Activated CD4-positive, alpha-beta memory T cell treated with anti-CD3 and anti-CD28 coated beads, Interleukin-2, amount 10 ng/mL, durations not matched to agents 7 days and 5 days (primary cell): ENCODE measurements at regions not wholly inside any gene's neighbourhood (a gene's known extent, or its start where the extent isn't known, plus 50 kb on each side); places are given as distances from the start of the nearest gene placed in this dataset.

Experiments used
- CTCF ChIA-PET: fragments of 350-600 bp; sonication (Branson Sonifier 250); formaldehyde crosslinking; loops from one replicate; lab custom pipeline; 2021; ENCODE audit warnings: antibody characterized with exemption, inconsistent platforms; lab: Charles Lee
- POLR2A ChIA-PET: fragments of 350-600 bp; sonication (Branson Sonifier 250); formaldehyde crosslinking; loops from one replicate; lab custom pipeline; 2021; ENCODE audit warnings: antibody characterized with exemption; lab: Charles Lee
- DNase-seq: peaks from one replicate; pipeline ENCODE4 v3.0.0-alpha.2; 2020
- H3K27ac Mint-ChIP-seq: one replicate; pipeline ENCODE4 v1.8.0; 2021; ENCODE audit warnings: mild to moderate bottlenecking, mixed read lengths
- H3K27me3 Mint-ChIP-seq: one replicate; pipeline ENCODE4 v1.8.0; 2021; ENCODE audit warnings: mixed read lengths
- H3K36me3 Mint-ChIP-seq: one replicate; pipeline ENCODE4 v1.8.0; 2021; ENCODE audit warnings: low read depth, mixed read lengths
- H3K4me1 Mint-ChIP-seq: one replicate; pipeline ENCODE4 v1.8.0; 2021; ENCODE audit warnings: mixed read lengths
- H3K4me3 Mint-ChIP-seq: one replicate; pipeline ENCODE4 v1.8.0; 2021; ENCODE audit warnings: mild to moderate bottlenecking, mixed read lengths
- H3K9me3 Mint-ChIP-seq: one replicate; pipeline ENCODE4 v1.8.0; 2021; ENCODE audit warnings: mixed read lengths

DNA sequence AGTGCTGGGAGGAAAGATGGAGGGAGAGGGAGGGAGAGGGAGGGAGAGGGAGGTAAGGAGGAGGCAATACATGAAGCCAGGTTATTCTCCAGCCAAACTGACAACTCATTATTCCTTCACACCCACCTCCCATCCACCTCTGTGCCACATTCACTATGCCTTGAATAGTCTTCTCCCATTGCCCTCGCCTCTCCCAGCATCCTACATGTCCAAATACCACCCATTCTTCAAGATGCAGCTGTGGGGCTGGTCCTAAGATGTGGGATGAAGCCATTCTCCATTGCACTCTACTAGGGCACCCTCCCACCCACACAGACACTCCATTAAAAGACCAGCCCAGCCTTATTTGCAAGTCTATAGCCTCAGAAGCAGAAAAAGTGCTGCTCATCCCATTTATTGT lies 165.8 kb downstream of the RRAGC start:
- Mint-ChIP-seq H3K27ac (no peak overlapping the region), H3K36me3 (no peaks in the 10 kb centered on the region), H3K4me3 (no peak overlapping the region), H3K4me1 (no peaks in the 10 kb centered on the region), H3K9me3 (no peaks in the 10 kb centered on the region), H3K27me3 (peaks cover 26% of the 10 kb centered on the region)
- ChIA-PET CTCF (no interaction called here), POLR2A (no interaction called here)
- DNase-seq: no peak

DNA sequence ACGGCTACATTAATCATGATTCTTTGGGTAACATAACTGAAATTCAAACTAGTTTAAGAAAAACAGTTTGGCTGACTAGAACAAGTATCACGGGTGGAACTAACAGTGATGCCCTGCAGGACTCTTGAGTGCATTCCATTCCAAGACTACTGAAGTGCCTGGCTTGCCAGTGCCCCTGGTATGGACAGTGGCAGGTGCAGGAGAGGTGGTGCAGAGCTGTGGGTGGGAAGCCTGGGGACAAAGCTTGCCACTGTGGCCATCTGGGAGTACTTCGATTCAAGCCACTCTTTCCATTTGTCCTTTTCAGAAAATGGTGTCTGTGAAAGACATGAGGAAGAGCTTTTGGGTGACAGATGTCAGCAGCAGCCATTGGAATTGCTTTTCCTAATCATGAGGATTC lies 166.5 kb downstream of the RRAGC start:
- CTCF ChIA-PET: no interaction called here
- Mint-ChIP-seq H3K9me3 (no peaks in the 10 kb centered on the region), H3K27me3 (peaks cover 31% of the 10 kb centered on the region), H3K4me3 (no peak overlapping the region), H3K4me1 (no peaks in the 10 kb centered on the region), H3K27ac (no peak overlapping the region), H3K36me3 (no peaks in the 10 kb centered on the region)
- POLR2A ChIA-PET: no interaction called here
- DNase-seq: no peak

DNA sequence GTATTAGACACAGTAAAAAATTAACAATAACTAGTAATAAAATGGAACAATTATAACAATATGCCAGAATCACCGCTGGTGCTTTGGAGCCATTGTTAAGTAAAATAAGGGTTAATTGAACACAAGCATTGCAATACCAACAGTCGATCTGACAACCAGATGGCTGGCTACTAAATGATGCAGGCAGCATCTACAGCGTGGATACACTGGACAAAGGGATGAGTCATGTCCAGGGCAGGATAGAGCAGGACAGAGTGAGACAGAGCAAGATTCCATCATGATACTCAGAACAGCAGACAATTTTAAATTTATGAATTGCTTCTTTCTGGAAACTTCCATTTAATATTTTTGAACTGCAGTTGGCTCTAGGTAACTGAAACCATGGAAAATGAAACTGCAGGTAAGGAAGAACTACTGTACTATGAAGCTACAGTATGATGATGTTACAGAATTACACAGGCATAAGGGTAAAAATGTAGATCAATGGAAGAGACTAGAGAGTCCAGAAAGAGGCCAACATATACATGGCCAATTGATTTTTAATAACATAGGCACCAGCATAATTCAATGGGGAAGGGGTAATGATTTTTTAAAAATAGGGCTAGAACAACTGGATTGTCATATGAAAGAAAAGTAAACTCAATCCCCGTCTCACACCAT lies 168.7 kb downstream of the RRAGC start:
- Mint-ChIP-seq H3K9me3 (no peaks in the 10 kb centered on the region), H3K27ac (no peak overlapping the region)
- no peak for DNase-seq

DNA sequence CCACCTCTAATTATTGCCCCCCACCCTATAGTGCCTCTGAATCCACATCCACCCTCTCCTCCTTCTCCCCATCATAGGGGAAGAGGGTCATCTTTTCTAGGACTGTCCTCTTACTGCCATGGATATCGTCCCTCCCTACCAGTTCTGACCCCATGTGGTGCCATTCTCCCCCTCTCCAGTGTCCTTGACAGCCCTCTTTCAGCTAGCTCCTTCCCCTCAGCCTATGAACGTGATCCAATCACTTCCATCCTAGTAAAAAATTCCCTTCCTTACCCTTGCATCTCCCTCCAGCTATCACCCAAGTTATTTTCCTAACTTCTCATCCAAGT lies 172.7 kb downstream of the RRAGC start:
- Mint-ChIP-seq H3K9me3 (no peaks in the 10 kb centered on the region), H3K36me3 (no peaks in the 10 kb centered on the region)

More for the DNA sequence above, 168.7 kb downstream of the RRAGC start:
- Mint-ChIP-seq H3K36me3 (no peaks in the 10 kb centered on the region), H3K27me3 (peaks cover 44% of the 10 kb centered on the region), H3K4me1 (no peaks in the 10 kb centered on the region), H3K4me3 (no peak overlapping the region)
- CTCF ChIA-PET: no interaction called here
- POLR2A ChIA-PET: no interaction called here

DNA sequence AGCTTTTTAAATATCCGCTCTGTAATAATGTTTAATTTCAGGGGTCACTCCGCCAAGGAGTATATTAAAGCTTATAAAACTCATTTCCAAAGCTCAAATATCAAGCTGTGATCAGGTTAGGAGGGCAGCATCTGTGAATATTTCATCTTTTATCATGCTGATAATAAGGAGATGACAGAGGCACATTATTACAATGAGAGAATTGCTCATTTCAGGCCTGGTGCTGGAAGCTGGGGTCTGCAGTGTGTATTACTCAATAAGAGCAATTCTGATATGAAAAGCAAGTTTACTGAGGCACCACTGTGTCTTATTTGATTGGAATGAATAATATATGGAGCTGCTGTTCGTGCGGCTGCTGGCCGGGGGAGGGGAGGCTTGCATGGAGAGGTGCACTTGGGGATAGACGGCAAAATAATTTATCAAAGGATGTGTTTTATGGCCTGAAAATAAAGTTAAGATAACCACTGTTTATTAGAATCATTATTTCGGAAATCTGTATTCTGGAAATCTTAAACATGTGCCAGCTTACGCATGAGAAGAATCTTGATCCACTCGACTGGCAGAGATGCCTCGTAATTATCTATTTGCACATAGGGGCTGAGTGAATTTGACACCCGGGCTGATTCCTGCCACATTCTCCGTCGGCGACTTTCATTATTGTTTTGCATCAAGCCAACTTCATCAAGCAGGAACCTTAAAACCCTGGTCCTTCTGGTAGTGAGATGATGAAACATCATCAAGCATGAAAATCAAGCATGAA lies 173.2 kb downstream of the RRAGC start:
- peaks cover 30% of the 10 kb centered on the region for H3K27me3 Mint-ChIP-seq
- H3K36me3 Mint-ChIP-seq: no peaks in the 10 kb centered on the region
- H3K4me3 Mint-ChIP-seq: no peak overlapping the region
- H3K27ac Mint-ChIP-seq: no peak overlapping the region
- CTCF ChIA-PET: no interaction called here
- no peaks in the 10 kb centered on the region for H3K9me3 Mint-ChIP-seq
- H3K4me1 Mint-ChIP-seq: no peaks in the 10 kb centered on the region
- no peak for DNase-seq
- POLR2A ChIA-PET: no interaction called here

More for the DNA sequence above, 172.7 kb downstream of the RRAGC start:
- CTCF ChIA-PET: no interaction called here
- DNase-seq: no peak
- Mint-ChIP-seq H3K27ac (no peak overlapping the region), H3K4me1 (no peaks in the 10 kb centered on the region), H3K27me3 (peaks cover 30% of the 10 kb centered on the region), H3K4me3 (no peak overlapping the region)
- POLR2A ChIA-PET: no interaction called here

DNA sequence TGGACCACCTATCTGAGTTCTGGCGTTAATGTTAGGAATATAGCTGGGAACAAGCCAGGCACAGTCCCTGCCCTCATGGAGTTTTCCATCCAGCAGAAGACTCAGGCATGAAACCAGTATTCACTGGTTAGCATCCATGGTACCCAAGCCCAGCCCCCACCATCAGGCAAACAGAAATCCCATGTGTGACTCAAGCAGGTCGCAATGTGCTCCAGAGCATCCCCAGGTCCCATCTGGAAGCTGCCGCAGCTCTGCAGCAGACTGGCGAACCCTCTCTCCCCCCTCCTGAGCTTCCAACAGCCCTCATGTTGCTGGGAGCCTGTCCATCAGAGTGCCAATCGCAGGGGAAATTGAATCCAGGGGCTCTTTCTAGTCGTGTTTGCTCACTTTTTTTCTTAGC lies 174.2 kb downstream of the RRAGC start:
- peaks cover 26% of the 10 kb centered on the region for H3K27me3 Mint-ChIP-seq
- H3K9me3 Mint-ChIP-seq: no peaks in the 10 kb centered on the region
- DNase-seq: no peak
- no peaks in the 10 kb centered on the region for H3K36me3 Mint-ChIP-seq
- no peak overlapping the region for H3K4me3 Mint-ChIP-seq
- H3K27ac Mint-ChIP-seq: no peak overlapping the region
- ChIA-PET CTCF (no interaction called here), POLR2A (interaction anchor here (0.6 kb wide), 1 partner anchor 476 kb away, joined by 3 read pairs; no protein-coding TSS in a partner anchor)
- H3K4me1 Mint-ChIP-seq: no peaks in the 10 kb centered on the region

DNA sequence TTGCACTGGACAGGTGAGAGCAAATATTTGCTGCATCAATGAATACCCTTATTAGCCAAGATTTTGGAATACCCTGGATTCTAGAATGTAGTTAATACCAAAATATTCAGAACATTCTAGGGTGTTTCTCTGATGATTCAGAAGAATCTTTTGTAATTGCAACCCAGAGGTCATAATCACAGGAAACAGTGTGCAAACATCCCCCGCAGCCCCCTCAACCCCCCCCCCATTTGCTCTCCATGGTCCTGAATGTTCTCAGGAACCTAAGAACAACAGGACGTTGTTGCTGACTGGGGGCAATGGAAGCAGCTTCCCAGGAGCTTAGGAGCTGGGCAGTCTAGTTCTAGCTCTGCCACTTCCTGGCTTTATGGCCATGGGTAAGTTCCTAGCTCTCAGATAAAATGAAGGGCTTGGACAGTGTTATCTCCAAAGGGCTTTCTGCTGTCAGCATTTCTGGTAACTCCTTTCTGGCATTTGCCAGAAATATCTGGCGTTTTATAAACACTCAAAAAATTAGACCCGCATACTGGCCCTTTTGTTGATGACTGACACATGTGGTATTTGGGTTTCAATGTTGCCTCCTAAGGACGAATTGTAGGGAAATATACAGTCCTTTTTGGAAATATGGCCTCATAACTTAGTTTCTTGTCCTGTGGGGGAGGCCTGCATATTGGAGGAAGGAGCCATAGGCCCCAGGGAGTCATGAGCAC lies 178.6 kb downstream of the RRAGC start:
- DNase-seq: no peak
- Mint-ChIP-seq H3K4me1 (no peaks in the 10 kb centered on the region), H3K9me3 (no peaks in the 10 kb centered on the region), H3K27ac (no peak overlapping the region), H3K4me3 (no peak overlapping the region), H3K36me3 (no peaks in the 10 kb centered on the region), H3K27me3 (peaks cover 2% of the 10 kb centered on the region)
- ChIA-PET CTCF (no interaction called here), POLR2A (no interaction called here)

DNA sequence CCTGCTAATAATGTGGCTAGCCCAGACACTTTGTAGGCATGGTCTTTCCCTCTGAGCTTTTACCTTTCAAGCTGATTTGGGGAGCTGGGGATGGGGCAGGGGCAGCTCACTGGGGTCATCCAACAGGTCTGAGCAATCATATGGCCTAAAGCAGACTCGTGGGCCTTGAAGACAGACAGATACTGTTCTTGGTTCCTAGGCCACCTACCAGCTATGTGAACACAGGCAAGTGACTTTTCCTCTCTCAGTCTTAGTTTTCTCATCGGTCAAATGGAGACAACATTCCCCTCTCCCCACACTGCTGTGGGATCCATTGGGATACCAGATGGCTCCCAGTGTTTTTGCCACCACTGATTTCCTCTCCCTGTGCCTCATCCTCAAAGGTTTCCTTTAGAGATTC lies 181.8 kb downstream of the RRAGC start:
- ChIA-PET POLR2A (no interaction called here), CTCF (no interaction called here)
- no peak overlapping the region for H3K4me3 Mint-ChIP-seq
- no peaks in the 10 kb centered on the region for H3K4me1 Mint-ChIP-seq
- no peak overlapping the region for H3K27ac Mint-ChIP-seq
- no peaks in the 10 kb centered on the region for H3K9me3 Mint-ChIP-seq
- DNase-seq: no peak
- H3K36me3 Mint-ChIP-seq: no peaks in the 10 kb centered on the region
- no peaks in the 10 kb centered on the region for H3K27me3 Mint-ChIP-seq

DNA sequence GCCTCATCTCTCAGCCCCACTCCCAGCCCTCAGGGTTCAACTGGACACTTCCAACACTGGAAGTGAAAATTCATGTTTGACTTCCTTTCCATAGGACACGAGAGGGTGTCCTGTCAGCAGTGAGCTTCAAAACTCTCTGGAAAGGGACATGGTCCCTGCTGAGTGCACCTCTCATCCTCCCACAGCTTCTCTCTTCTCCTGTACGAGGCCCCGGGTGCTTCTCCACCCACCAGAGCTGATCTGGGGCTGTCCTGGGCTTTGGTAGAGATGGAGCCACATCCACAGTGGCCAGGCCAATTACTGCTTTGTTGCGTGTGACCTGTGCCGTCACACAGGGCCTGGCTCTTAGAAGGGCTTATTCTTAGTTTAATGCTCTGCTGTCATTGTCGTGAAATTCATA lies 182.3 kb downstream of the RRAGC start:
- POLR2A ChIA-PET: no interaction called here
- H3K4me3 Mint-ChIP-seq: no peak overlapping the region
- H3K27ac Mint-ChIP-seq: no peak overlapping the region
- H3K4me1 Mint-ChIP-seq: no peaks in the 10 kb centered on the region
- H3K36me3 Mint-ChIP-seq: no peaks in the 10 kb centered on the region
- CTCF ChIA-PET: no interaction called here
- no peak for DNase-seq
- no peaks in the 10 kb centered on the region for H3K27me3 Mint-ChIP-seq
- no peaks in the 10 kb centered on the region for H3K9me3 Mint-ChIP-seq

DNA sequence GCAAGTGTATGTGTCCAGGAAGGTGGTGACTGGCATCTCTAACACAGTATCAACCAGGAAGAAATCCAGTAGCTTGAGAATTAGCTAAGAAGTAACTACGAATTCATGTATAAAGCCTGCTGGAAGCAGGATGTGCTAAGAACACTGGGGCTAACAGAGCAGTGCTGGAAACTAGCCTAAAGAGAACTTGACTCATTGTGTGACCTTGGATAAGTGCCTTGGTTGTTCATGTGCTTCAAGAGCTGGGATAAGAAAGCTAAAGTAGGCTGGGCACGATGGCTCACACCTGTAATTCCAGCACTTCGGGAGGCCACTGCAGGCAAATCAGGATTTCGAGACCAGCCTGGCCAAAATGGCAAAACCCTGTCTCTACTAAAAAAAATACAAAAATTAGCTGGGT lies 186.9 kb downstream of the RRAGC start:
- H3K9me3 Mint-ChIP-seq: no peaks in the 10 kb centered on the region
- POLR2A ChIA-PET: no interaction called here
- CTCF ChIA-PET: no interaction called here
- no peaks in the 10 kb centered on the region for H3K4me1 Mint-ChIP-seq
- H3K27ac Mint-ChIP-seq: no peak overlapping the region
- DNase-seq: no peak
- peaks cover 15% of the 10 kb centered on the region for H3K27me3 Mint-ChIP-seq
- H3K4me3 Mint-ChIP-seq: no peak overlapping the region
- no peaks in the 10 kb centered on the region for H3K36me3 Mint-ChIP-seq

DNA sequence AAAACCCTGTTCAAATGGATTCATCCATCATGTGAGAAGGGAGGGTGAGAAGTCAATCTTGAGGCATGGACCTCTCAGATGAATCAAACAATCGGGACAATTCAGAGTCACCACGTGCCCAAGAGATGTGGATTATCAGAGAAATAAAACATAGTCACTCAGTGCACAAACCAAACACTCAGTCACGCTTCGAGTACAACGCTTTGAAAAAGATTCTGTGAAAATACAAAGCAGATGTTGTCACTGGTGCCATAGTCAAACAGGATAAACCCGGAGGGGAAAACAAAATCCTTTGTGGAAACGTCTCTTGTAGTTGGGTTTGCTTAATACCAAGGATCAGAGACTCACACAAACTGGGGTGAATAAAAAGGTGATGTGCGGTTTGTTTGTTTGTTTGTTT lies 188.4 kb downstream of the RRAGC start:
- H3K27ac Mint-ChIP-seq: no peak overlapping the region
- no peak for DNase-seq
- H3K27me3 Mint-ChIP-seq: peaks cover 15% of the 10 kb centered on the region
- no peaks in the 10 kb centered on the region for H3K36me3 Mint-ChIP-seq
- H3K4me3 Mint-ChIP-seq: no peak overlapping the region
- no peaks in the 10 kb centered on the region for H3K9me3 Mint-ChIP-seq
- CTCF ChIA-PET: no interaction called here
- POLR2A ChIA-PET: no interaction called here
- H3K4me1 Mint-ChIP-seq: no peaks in the 10 kb centered on the region

DNA sequence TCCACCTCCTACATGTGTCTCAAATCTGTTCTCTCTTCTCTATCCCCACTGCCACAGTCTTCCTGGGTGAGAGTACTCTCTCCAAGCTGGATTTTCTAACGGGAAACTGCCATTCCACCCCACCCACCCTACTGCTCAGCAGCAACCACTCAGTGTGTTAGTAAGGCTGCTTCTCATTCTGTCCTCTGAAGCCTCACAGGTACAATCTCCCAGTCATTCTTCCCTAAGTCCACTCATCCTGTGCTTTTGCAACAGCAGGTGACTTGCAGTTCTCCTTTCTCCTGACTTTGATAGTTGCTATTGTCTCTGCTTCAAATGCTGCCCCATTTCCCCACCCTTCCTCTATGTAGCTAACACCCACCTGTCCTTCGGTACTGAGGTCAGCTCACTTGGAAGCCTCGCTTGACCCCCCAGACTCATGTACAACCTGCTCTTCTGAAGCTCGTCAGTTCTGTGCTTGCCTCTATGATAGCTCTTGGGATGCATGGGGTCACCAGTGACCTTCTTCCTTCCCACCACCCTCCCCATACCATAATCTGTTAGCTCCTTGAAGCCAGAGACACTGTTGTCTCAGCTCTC lies 188.9 kb downstream of the RRAGC start:
- H3K36me3 Mint-ChIP-seq: no peaks in the 10 kb centered on the region

DNA sequence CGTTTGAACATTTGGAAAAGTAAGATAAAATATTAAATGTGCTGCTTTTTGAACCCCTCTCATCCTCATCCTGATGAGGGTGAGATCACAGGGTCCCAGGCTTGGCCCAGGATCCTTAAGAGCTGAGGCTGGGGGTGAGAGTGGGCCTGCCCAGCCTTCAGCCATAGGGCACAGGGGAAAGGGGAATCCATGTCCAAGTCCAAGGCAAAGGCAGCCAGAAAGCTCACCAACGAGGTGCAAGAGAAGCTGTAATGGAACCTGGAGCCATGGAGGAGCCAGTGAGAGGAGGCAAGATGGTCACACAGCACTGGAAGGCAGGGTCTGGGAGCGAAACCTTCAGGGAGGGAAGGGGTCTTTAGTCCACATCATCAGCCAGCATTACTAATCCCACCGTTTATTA lies 191.9 kb downstream of the RRAGC start:
- H3K9me3 Mint-ChIP-seq: no peaks in the 10 kb centered on the region

More for the DNA sequence above, 188.9 kb downstream of the RRAGC start:
- no peak overlapping the region for H3K27ac Mint-ChIP-seq
- no peak for DNase-seq
- no peaks in the 10 kb centered on the region for H3K4me1 Mint-ChIP-seq
- peaks cover 15% of the 10 kb centered on the region for H3K27me3 Mint-ChIP-seq
- POLR2A ChIA-PET: no interaction called here
- CTCF ChIA-PET: no interaction called here
- H3K9me3 Mint-ChIP-seq: no peaks in the 10 kb centered on the region
- no peak overlapping the region for H3K4me3 Mint-ChIP-seq

More for the DNA sequence above, 191.9 kb downstream of the RRAGC start:
- Mint-ChIP-seq H3K4me3 (no peak overlapping the region), H3K27ac (no peak overlapping the region), H3K27me3 (peaks cover 23% of the 10 kb centered on the region), H3K36me3 (no peaks in the 10 kb centered on the region), H3K4me1 (no peaks in the 10 kb centered on the region)
- CTCF ChIA-PET: no interaction called here
- DNase-seq: no peak
- POLR2A ChIA-PET: no interaction called here
